Bronchial epithelial cell (primary cell): ENCODE measurements at regions not wholly inside any gene's neighbourhood (a gene's known extent, or its start where the extent isn't known, plus 50 kb on each side); places are given as distances from the start of the nearest gene placed in this dataset.

ENCODE experiments used
- DNase-seq: peaks from one replicate; pipeline ENCODE4 v3.0.0-alpha.2; 2010; ENCODE audit warnings: low read depth
- FAIRE-seq: peaks from 2 replicates; lab custom pipeline; 2011; peaks lifted over from hg19 to GRCh38; lab: Jason Lieb, UNC
- H3K27me3 ChIP-seq: 2 replicates; pipeline ENCODE4 v1.5.1; 2011; ENCODE audit warnings: low read length; ENCODE audit not compliant: control insufficient read depth, insufficient read depth
- H3K36me3 ChIP-seq: 2 replicates; pipeline ENCODE4 v1.5.1; 2011; ENCODE audit warnings: low read length; ENCODE audit not compliant: control insufficient read depth, insufficient read depth
- H3K4me3 ChIP-seq: 2 replicates; pipeline ENCODE4 v1.5.1; 2011; ENCODE audit warnings: mild to moderate bottlenecking, low read depth, low read length, control low read depth
- CTCF ChIP-seq: IDR thresholded peaks from 2 replicates; pipeline ENCODE4 v1.5.1; 2011; ENCODE audit warnings: mild to moderate bottlenecking, moderate library complexity, low read length, control low read depth, inconsistent platforms; ENCODE audit not compliant: insufficient read depth, severe bottlenecking

- FAIRE-seq (no peak), DNase-seq (peak; percentile 85)
- no peaks in the 10 kb centered on the region for H3K27me3 ChIP-seq
- H3K4me3 ChIP-seq, result no peak overlapping the region
- TF ChIP-seq CTCF, result no peak
- no peaks in the 10 kb centered on the region for H3K36me3 ChIP-seq
Observed at GRCh38 chr2:234258562-234259141, 208.2 kb downstream of the SPP2 start.

- Histone ChIP-seq H3K4me3 (no peak overlapping the region), H3K36me3 (no peaks in the 10 kb centered on the region), H3K27me3 (no peaks in the 10 kb centered on the region)
- peak; percentile 93 for FAIRE-seq
- peak; percentile 97 for DNase-seq
- peak; percentile 87 for TF ChIP-seq CTCF
Observed at GRCh38 chr2:234257859-234258561, 207.5 kb downstream of the SPP2 start.

GRCh38 chr2:234256516-234256915 is 206.0 kb downstream of the SPP2 start:
- no peaks in the 10 kb centered on the region for H3K36me3 ChIP-seq
- H3K27me3 ChIP-seq, result no peaks in the 10 kb centered on the region
- no peak for TF ChIP-seq CTCF
- FAIRE-seq (peak; percentile 58), DNase-seq (no peak)
- no peak overlapping the region for H3K4me3 ChIP-seq

- Histone ChIP-seq H3K36me3 (no peaks in the 10 kb centered on the region), H3K27me3 (no peaks in the 10 kb centered on the region), H3K4me3 (no peak overlapping the region)
- FAIRE-seq (peak; percentile 89), DNase-seq (peak; percentile 55)
- TF ChIP-seq CTCF, result no peak
Observed at GRCh38 chr2:234254783-234255521, 204.4 kb downstream of the SPP2 start.

GRCh38 chr2:234252772-234253171 is 202.3 kb downstream of the SPP2 start:
- Histone ChIP-seq H3K27me3 (no peaks in the 10 kb centered on the region), H3K36me3 (no peaks in the 10 kb centered on the region), H3K4me3 (no peak overlapping the region)
- FAIRE-seq, result no peak
- no peak for TF ChIP-seq CTCF
- DNase-seq, result no peak
